Smooth muscle cell (in vitro differentiated cells): ENCODE measurements at regions not wholly inside any gene's neighbourhood (a gene's known extent, or its start where the extent isn't known, plus 50 kb on each side); places are given as distances from the start of the nearest gene placed in this dataset.

Source experiments
- DNase-seq: peaks from one replicate; lab custom pipeline; 2025; ENCODE audit not compliant: unreplicated experiment; lab: John Stamatoyannopoulos, UW
- H2AFZ ChIP-seq: fragments of 200-600 bp; sonication (generic); 2 replicates; pipeline ENCODE4 v1.6.0; 2016; ENCODE audit warnings: antibody characterized with exemption, low read depth, mild to moderate bottlenecking
- H3F3A ChIP-seq: fragments of 200-600 bp; sonication (generic); 2 replicates; pipeline ENCODE4 v1.6.0; 2017; ENCODE audit warnings: antibody characterized with exemption, low read depth
- H3K27ac ChIP-seq: fragments of 200-600 bp; sonication (generic); 2 replicates; pipeline ENCODE4 v1.5.1; 2016; ENCODE audit warnings: low read depth, mild to moderate bottlenecking
- H3K27me3 ChIP-seq: fragments of 200-600 bp; sonication (generic); 2 replicates; pipeline ENCODE4 v1.6.1; 2016; ENCODE audit warnings: low read depth, mild to moderate bottlenecking
- H3K36me3 ChIP-seq: fragments of 200-600 bp; sonication (generic); 2 replicates; pipeline ENCODE4 v1.5.1; 2016; ENCODE audit warnings: low read depth
- H3K4me1 ChIP-seq: fragments of 200-600 bp; sonication (generic); 2 replicates; pipeline ENCODE4 v1.5.1; 2016; ENCODE audit warnings: low read depth
- H3K4me2 ChIP-seq: fragments of 200-600 bp; sonication (generic); 2 replicates; pipeline ENCODE4 v1.6.0; 2016; ENCODE audit warnings: mild to moderate bottlenecking
- H3K4me3 ChIP-seq: fragments of 200-600 bp; sonication (generic); 2 replicates; pipeline ENCODE4 v1.5.1; 2016; ENCODE audit warnings: mild to moderate bottlenecking
- H3K79me2 ChIP-seq: fragments of 200-600 bp; sonication (generic); 2 replicates; pipeline ENCODE4 v1.6.0; 2016; ENCODE audit warnings: low read depth, mild to moderate bottlenecking
- H3K9ac ChIP-seq: fragments of 200-600 bp; sonication (generic); 2 replicates; pipeline ENCODE4 v1.6.0; 2016; ENCODE audit warnings: low read depth
- H3K9me3 ChIP-seq: fragments of 200-600 bp; sonication (generic); replicated peaks from 2 replicates; pipeline ENCODE4 v1.5.1; 2016; ENCODE audit warnings: low read depth
- H4K20me1 ChIP-seq: fragments of 200-600 bp; sonication (generic); 2 replicates; pipeline ENCODE4 v1.6.0; 2016; ENCODE audit warnings: low read depth
- WGBS: methylation state at CpG from one replicate; pipeline ENCODE4 v1.1.7; 2016; ENCODE audit warnings: low lambda C conversion rate; 5-methylcytosine and 5-hydroxymethylcytosine counted together
- TF ChIP-seq, protein P1 (sequence below): fragments of 200-600 bp; sonication (generic); IDR thresholded peaks from 2 replicates; pipeline ENCODE4 v1.5.1; 2017; ENCODE audit warnings: borderline replicate concordance, mild to moderate bottlenecking, antibody characterized with exemption; ENCODE audit not compliant: insufficient read depth, poor library complexity, severe bottlenecking

DNA sequence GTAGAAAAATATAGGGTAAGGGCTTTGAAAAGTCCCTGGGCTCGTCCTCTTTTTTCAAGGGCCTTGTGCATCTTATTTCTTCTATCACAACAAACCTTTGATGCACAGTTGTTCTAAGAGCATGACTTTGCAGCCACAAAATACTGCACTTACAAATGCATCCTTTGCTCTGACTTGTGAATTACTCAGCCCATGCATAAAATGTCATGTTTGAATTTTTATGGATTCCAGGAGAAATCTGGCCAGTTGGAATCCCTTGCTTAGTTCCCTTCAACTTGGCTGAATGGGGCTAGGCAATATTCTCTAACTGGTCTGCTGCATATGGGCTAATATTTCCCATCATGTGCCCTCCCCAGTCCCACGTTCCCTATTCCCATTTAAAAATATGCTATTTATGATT is 523.9 kb upstream of the RGMA start:
- H3K9ac ChIP-seq: no peak overlapping the region
- 85% methylated on average over 2 of the region's 2 CpGs for WGBS
- H3K36me3 ChIP-seq: no peaks in the 10 kb centered on the region
- H3K27me3 ChIP-seq: peaks cover 10% of the 10 kb centered on the region
- no peaks in the 10 kb centered on the region for H3K4me1 ChIP-seq
- H2AFZ ChIP-seq: no peak overlapping the region
- TF ChIP-seq, protein P1, sequence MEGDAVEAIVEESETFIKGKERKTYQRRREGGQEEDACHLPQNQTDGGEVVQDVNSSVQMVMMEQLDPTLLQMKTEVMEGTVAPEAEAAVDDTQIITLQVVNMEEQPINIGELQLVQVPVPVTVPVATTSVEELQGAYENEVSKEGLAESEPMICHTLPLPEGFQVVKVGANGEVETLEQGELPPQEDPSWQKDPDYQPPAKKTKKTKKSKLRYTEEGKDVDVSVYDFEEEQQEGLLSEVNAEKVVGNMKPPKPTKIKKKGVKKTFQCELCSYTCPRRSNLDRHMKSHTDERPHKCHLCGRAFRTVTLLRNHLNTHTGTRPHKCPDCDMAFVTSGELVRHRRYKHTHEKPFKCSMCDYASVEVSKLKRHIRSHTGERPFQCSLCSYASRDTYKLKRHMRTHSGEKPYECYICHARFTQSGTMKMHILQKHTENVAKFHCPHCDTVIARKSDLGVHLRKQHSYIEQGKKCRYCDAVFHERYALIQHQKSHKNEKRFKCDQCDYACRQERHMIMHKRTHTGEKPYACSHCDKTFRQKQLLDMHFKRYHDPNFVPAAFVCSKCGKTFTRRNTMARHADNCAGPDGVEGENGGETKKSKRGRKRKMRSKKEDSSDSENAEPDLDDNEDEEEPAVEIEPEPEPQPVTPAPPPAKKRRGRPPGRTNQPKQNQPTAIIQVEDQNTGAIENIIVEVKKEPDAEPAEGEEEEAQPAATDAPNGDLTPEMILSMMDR: no peak
- no peak overlapping the region for H3K4me2 ChIP-seq
- H3K9me3 ChIP-seq: no peaks in the 10 kb centered on the region
- no peak overlapping the region for H3K27ac ChIP-seq
- no peaks in the 10 kb centered on the region for H3K79me2 ChIP-seq
- no peak overlapping the region for H3K4me3 ChIP-seq
- no peak for DNase-seq
- no peaks in the 10 kb centered on the region for H4K20me1 ChIP-seq
- no peaks in the 10 kb centered on the region for H3F3A ChIP-seq

DNA sequence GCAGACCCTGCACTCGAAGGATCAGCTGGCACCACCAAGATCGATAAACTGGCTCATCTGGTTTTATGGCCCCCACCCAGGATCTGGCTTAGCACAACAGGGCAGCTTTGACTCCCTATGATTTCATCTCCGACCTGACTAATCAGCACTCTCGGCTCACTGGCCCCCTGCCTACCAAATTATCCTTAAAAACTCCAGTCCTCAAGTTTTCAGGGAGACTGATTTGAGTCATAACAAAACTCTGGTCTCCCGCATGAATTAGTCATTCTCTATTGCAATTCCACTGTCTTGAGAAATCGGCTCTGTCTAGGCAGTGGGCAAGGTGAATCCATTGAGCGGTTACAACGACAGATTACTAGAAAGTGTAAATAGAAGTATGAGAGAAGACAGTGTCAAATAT is 521.9 kb upstream of the RGMA start:
- Histone ChIP-seq H3K27ac (no peak overlapping the region), H3K4me3 (no peak overlapping the region), H3K36me3 (no peaks in the 10 kb centered on the region), H4K20me1 (no peaks in the 10 kb centered on the region), H3K79me2 (no peaks in the 10 kb centered on the region), H3K4me1 (no peaks in the 10 kb centered on the region), H3K9me3 (no peaks in the 10 kb centered on the region), H3K27me3 (peaks cover 7% of the 10 kb centered on the region), H3K4me2 (no peak overlapping the region), H3F3A (no peaks in the 10 kb centered on the region), H2AFZ (no peak overlapping the region), H3K9ac (no peak overlapping the region)
- TF ChIP-seq, protein P1: no peak
- no peak for DNase-seq
- WGBS: 64% methylated on average over 8 of the region's 8 CpGs

GRCh38 chr15:93608643-93609148 is 519.7 kb upstream of the RGMA start:
- Histone ChIP-seq H3K36me3 (no peaks in the 10 kb centered on the region), H3K9ac (no peak overlapping the region), H3F3A (no peaks in the 10 kb centered on the region), H3K27ac (no peak overlapping the region), H3K4me2 (no peak overlapping the region), H3K9me3 (no peaks in the 10 kb centered on the region), H3K27me3 (peaks cover 7% of the 10 kb centered on the region), H3K4me1 (no peaks in the 10 kb centered on the region), H2AFZ (no peak overlapping the region), H3K79me2 (no peaks in the 10 kb centered on the region), H3K4me3 (no peak overlapping the region), H4K20me1 (no peaks in the 10 kb centered on the region)
- DNase-seq: no peak
- 86% methylated on average over 3 of the region's 3 CpGs for WGBS
- TF ChIP-seq, protein P1: no peak

DNA sequence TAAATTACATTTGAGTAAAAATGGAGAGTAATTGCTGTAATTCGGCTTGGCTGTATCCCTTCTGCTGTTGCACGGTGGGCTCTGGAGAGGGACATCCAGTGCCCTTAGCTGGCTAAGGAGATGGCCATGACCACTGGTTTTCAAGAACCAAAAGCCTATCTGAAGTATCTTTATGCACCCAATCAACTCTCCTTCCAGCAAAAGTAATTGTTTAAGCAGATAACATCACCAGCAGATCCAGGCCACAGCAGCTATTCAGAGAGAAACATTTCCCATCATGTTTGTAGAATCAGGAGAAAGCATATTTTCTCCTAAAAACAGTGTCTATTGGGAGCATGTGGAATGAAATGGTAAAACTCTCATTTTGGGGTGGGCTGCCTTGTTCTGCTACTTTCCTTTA is 514.5 kb upstream of the RGMA start:
- peaks cover 10% of the 10 kb centered on the region for H3K27me3 ChIP-seq
- TF ChIP-seq, protein P1: no peak
- no peaks in the 10 kb centered on the region for H3K79me2 ChIP-seq
- H3K4me1 ChIP-seq: no peaks in the 10 kb centered on the region
- no peaks in the 10 kb centered on the region for H3K9me3 ChIP-seq
- no peaks in the 10 kb centered on the region for H4K20me1 ChIP-seq
- H3K9ac ChIP-seq: no peak overlapping the region
- WGBS: 78% methylated on average over 2 of the region's 2 CpGs
- no peak overlapping the region for H3K27ac ChIP-seq
- no peak overlapping the region for H3K4me3 ChIP-seq
- H3K4me2 ChIP-seq: no peak overlapping the region
- DNase-seq: no peak
- H3F3A ChIP-seq: no peaks in the 10 kb centered on the region
- H2AFZ ChIP-seq: no peak overlapping the region
- H3K36me3 ChIP-seq: no peaks in the 10 kb centered on the region
